AG04449 (cell line): ENCODE measurements at regions not wholly inside any gene's neighbourhood (a gene's known extent, or its start where the extent isn't known, plus 50 kb on each side); places are given as distances from the start of the nearest gene placed in this dataset.

Experiments used
- CTCF ChIA-PET: fragments of 350-600 bp; formaldehyde crosslinking; extraction: SDS; loops from one replicate; lab custom pipeline; 2021; ENCODE audit warnings: antibody characterized with exemption; lab: Yijun Ruan, JAX
- POLR2A ChIA-PET: fragments of 400-600, 350-600 bp; formaldehyde crosslinking; extraction: SDS; loops from one replicate; lab custom pipeline; 2020; ENCODE audit warnings: antibody characterized with exemption, inconsistent platforms; lab: Yijun Ruan, JAX
- DNase-seq: peaks from one replicate; pipeline ENCODE4 v3.0.0-alpha.2; 2010; ENCODE audit warnings: low read depth, low spot score
- H3K4me3 ChIP-seq: 2 replicates; pipeline ENCODE4 v1.5.1; 2011; ENCODE audit warnings: low read depth, mild to moderate bottlenecking, control low read depth, low read length
- TF ChIP-seq, protein P1 (sequence below): IDR thresholded peaks from one replicate; pipeline ENCODE4 v1.5.1; 2011; ENCODE audit warnings: mild to moderate bottlenecking, moderate library complexity, low read length, control low read depth, inconsistent platforms; ENCODE audit not compliant: insufficient read depth; ENCODE audit errors: missing control alignments

DNA sequence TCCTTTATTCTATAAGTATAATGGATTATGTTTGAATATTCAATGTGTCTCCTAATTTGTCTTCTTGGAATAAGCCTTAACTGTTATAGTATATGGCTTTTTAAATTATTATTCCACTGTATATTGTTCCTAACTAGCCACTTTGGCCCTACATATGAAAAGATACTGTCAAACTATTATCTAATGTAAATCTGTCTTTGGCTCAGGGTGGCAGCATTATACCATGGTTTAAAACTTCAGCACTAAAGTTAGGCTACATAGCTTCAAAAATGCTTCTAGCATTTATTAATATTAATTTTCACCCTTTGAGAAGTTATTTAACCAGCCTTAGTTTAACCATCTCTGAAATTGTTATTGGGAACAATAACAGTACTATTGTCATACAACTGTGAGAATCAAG, 543.1 kb upstream of the MBL2 start:
- TF ChIP-seq, protein P1, sequence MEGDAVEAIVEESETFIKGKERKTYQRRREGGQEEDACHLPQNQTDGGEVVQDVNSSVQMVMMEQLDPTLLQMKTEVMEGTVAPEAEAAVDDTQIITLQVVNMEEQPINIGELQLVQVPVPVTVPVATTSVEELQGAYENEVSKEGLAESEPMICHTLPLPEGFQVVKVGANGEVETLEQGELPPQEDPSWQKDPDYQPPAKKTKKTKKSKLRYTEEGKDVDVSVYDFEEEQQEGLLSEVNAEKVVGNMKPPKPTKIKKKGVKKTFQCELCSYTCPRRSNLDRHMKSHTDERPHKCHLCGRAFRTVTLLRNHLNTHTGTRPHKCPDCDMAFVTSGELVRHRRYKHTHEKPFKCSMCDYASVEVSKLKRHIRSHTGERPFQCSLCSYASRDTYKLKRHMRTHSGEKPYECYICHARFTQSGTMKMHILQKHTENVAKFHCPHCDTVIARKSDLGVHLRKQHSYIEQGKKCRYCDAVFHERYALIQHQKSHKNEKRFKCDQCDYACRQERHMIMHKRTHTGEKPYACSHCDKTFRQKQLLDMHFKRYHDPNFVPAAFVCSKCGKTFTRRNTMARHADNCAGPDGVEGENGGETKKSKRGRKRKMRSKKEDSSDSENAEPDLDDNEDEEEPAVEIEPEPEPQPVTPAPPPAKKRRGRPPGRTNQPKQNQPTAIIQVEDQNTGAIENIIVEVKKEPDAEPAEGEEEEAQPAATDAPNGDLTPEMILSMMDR, result no peak
- CTCF ChIA-PET, result interaction anchor here (1.0 to 1.7 kb wide), 3 partner anchors 10 to 498 kb away, joined by 3 to 6 read pairs (median 5); no protein-coding TSS in a partner anchor
- H3K4me3 ChIP-seq, result no peak overlapping the region
- POLR2A ChIA-PET, result no interaction called here
- no peak for DNase-seq

DNA sequence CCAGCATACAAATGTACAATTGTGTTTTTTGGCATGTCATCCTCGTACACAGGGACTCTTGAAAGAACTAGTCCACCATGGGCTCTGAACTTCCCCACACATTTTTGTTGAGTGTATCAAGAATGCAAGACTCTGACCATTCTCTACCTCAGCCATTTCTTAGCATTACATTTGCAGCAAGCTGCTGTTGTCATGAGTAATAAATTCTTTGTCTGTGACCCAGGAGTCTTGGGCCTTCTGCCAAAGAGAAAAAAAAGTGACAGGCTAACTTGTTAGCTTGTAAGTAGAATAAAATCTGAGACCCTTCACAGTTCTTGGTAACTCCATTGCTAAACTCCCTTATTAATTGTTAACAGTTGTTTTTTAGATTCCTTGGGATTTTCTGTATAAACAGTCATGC, 542.3 kb upstream of the MBL2 start:
- ChIA-PET POLR2A (no interaction called here), CTCF (interaction anchor here (0.6 to 1.7 kb wide), 3 partner anchors 11 to 497 kb away, joined by 3 to 6 read pairs (median 5); no protein-coding TSS in a partner anchor)
- no peak overlapping the region for H3K4me3 ChIP-seq
- DNase-seq, result peak; percentile 81
- TF ChIP-seq, protein P1, result no peak

DNA sequence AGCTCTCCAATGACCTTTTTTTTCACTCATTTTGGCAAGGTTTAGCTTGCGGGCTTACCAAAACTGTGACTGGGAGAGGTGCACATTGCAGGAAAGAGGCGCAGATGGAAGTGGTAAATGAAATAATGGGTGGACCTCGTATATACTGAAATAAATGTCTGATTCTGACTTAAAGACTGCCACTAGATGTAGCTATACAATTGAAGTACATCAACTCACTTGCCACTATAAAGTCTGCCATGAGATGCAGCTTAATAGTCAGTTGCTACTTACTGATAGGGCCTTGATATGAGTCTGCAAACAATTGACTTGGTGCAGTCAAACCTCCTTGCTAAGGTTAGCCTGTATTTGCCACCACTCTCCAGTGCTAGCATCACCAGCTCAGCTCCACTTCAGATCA, 525.9 kb upstream of the MBL2 start:
- TF ChIP-seq, protein P1, result no peak
- no peak for DNase-seq
- CTCF ChIA-PET, result no interaction called here
- POLR2A ChIA-PET, result no interaction called here
- no peak overlapping the region for H3K4me3 ChIP-seq

DNA sequence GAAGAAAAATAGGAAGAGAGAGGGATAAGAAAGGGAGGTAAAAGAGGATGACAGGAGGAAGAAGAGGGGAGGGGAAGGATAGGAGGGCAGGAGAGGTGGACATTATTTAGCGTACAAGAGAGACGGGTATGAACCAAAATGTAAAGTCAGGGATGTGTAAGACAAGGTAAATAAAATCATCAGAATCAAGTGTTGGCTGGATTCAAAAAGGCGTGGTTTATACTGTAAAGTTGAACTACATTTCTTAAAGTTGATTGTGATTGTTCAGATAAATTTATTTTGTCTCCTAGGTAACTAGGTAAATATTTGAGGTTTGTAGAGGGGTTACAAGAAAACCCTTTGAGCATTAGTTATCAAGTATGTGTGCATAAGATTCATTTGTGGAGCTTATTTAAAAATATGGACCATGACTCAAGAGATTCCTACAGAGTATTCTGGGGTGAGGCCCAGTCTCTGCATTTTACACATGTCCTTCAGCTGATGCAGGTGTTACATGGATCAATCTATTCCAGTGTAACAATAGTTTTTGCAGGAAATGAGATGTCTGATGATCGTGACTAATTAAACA, 512.1 kb upstream of the MBL2 start:
- no peak overlapping the region for H3K4me3 ChIP-seq
- TF ChIP-seq, protein P1, result no peak
- DNase-seq, result no peak
- CTCF ChIA-PET, result no interaction called here
- POLR2A ChIA-PET, result no interaction called here

DNA sequence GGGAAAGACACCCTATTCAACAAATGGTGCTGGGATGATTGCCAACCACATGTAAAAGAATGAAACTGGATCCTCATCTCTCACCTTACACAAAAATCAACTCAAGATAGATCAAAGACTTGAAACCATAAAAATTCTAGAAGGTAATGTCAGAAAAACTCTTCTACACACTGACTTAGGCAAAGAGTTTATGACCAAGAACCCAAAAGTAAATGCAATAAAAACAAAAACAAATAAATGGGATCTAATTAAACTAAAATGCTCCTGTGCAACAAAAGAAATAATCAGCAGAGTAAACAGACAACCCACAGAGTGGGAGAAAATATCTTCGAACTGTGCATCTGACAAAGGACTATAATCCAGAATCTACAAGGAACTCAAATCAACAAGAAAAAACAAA, 504.2 kb upstream of the MBL2 start:
- no peak overlapping the region for H3K4me3 ChIP-seq
- CTCF ChIA-PET, result no interaction called here
- no peak for DNase-seq
- POLR2A ChIA-PET, result no interaction called here
- TF ChIP-seq, protein P1, result no peak

DNA sequence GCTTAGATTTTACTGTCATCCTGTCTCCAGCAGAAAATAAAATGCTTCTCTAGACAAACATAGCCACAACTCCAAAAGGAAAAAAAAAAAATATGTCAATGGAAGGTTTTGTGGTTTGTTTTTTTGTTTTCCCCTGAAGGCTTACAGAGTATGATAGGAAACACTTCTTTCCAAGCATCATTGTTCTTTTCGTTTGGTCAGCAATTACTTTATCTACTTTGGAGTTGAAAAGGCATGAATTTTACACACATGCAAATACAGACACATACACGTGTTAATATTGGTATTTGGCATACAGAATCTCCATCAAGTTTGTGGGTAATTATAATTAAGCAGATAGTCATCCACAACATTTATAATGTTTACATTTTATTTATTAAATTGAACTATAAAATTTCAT, 496.9 kb upstream of the MBL2 start:
- ChIA-PET POLR2A (no interaction called here), CTCF (no interaction called here)
- DNase-seq, result no peak
- H3K4me3 ChIP-seq, result no peak overlapping the region
- TF ChIP-seq, protein P1, result no peak
